Loucy (cell line): ENCODE measurements at regions not wholly inside any gene's neighbourhood (a gene's known extent, or its start where the extent isn't known, plus 50 kb on each side); places are given as distances from the start of the nearest gene placed in this dataset.

ENCODE experiments used
- H2AFZ ChIP-seq: fragments of 200-600 bp; sonication (generic); 2 replicates; pipeline ENCODE4 v1.6.0; 2016; ENCODE audit warnings: antibody characterized with exemption, mild to moderate bottlenecking, low read length, moderate library complexity
- H3F3A ChIP-seq: fragments of 200-600 bp; 2 replicates; pipeline ENCODE4 v1.6.0; 2016; ENCODE audit warnings: antibody characterized with exemption, low read depth, mild to moderate bottlenecking
- H3K27me3 ChIP-seq: fragments of 200-600 bp; sonication (generic); 2 replicates; pipeline ENCODE4 v1.6.1; 2014; ENCODE audit warnings: low read length, mild to moderate bottlenecking; ENCODE audit not compliant: insufficient read depth, poor library complexity, severe bottlenecking
- H3K36me3 ChIP-seq: fragments of 200-600 bp; sonication (generic); 2 replicates; pipeline ENCODE4 v1.6.1; 2016; ENCODE audit warnings: low read length; ENCODE audit not compliant: insufficient read depth
- H3K4me1 ChIP-seq: fragments of 200-600 bp; sonication (generic); 2 replicates; pipeline ENCODE4 v1.5.1; 2014; ENCODE audit warnings: low read length, mild to moderate bottlenecking; ENCODE audit not compliant: insufficient read depth, poor library complexity, severe bottlenecking
- H3K4me2 ChIP-seq: fragments of 200-600 bp; sonication (generic); 2 replicates; pipeline ENCODE4 v1.6.0; 2014; ENCODE audit warnings: antibody characterized with exemption, low read length, low read depth, mild to moderate bottlenecking; ENCODE audit not compliant: poor library complexity, severe bottlenecking
- H3K4me3 ChIP-seq: fragments of 200-600 bp; sonication (generic); 2 replicates; pipeline ENCODE4 v1.5.1; 2014; ENCODE audit warnings: low read length, mild to moderate bottlenecking, mixed read lengths; ENCODE audit not compliant: poor library complexity, severe bottlenecking
- H3K79me2 ChIP-seq: fragments of 200-600 bp; sonication (generic); 2 replicates; pipeline ENCODE4 v1.6.1; 2014; ENCODE audit warnings: low read length; ENCODE audit not compliant: insufficient read depth
- H3K9ac ChIP-seq: fragments of 200-600 bp; sonication (generic); 2 replicates; pipeline ENCODE4 v1.6.0; 2014; ENCODE audit warnings: mild to moderate bottlenecking, low read depth, low read length, moderate library complexity; ENCODE audit not compliant: poor library complexity, severe bottlenecking
- H3K9me2 ChIP-seq: fragments of 200-600 bp; sonication (generic); replicated peaks from 2 replicates; pipeline ENCODE4 v1.6.1; 2016; ENCODE audit warnings: low read depth, low read length, mixed read lengths
- H3K9me3 ChIP-seq: fragments of 200-600 bp; sonication (generic); 2 replicates; pipeline ENCODE4 v1.6.1; 2014; ENCODE audit warnings: mild to moderate bottlenecking, antibody characterized with exemption, low read length, low read depth; ENCODE audit not compliant: insufficient read depth
- H4K20me1 ChIP-seq: fragments of 200-600 bp; sonication (generic); 2 replicates; pipeline ENCODE4 v1.6.0; 2014; ENCODE audit warnings: antibody characterized with exemption, low read length, mild to moderate bottlenecking; ENCODE audit not compliant: insufficient read depth, poor library complexity, severe bottlenecking
- CTCF ChIP-seq: fragments of 200-600 bp; sonication (generic); conservative IDR thresholded peaks from 2 replicates; pipeline ENCODE4 v1.5.1; 2014; ENCODE audit warnings: mild to moderate bottlenecking, antibody characterized with exemption, low read length
- EZH2phosphoT487 ChIP-seq: fragments of 200-600 bp; IDR thresholded peaks from 2 replicates; pipeline ENCODE4 v1.6.1; 2018; ENCODE audit warnings: antibody characterized with exemption, mild to moderate bottlenecking, moderate library complexity, borderline replicate concordance

DNA sequence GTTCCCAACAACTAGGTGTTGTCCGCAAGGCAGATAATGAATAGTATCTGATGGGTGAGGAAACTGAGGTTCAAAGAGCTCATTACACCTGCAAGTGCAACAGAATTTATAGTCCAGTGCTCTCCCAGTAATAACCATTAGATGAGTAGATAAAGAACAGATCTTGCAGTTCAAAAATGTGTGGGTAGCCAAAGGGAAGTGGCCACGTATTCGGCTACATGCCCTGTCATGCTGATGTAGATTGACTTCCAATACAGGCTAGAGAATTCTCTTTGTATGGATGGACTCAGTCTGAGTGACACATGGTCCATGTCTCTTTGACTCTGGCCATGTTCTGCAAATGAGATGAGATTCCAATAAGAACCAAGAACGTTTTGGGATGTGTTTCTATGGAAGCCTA is 187.9 kb upstream of the LPP start:
- no peaks in the 10 kb centered on the region for H3K79me2 ChIP-seq
- H3K4me1 ChIP-seq: peaks cover 65% of the 10 kb centered on the region
- no peak overlapping the region for H3K9ac ChIP-seq
- no peaks in the 10 kb centered on the region for H3K36me3 ChIP-seq
- H2AFZ ChIP-seq: no peak overlapping the region
- H3K9me2 ChIP-seq: no peaks in the 10 kb centered on the region
- H3K27me3 ChIP-seq: no peaks in the 10 kb centered on the region
- no peaks in the 10 kb centered on the region for H3K9me3 ChIP-seq
- no peaks in the 10 kb centered on the region for H4K20me1 ChIP-seq
- no peak for TF ChIP-seq CTCF
- no peak for TF ChIP-seq EZH2phosphoT487
- peaks cover 6% of the 10 kb centered on the region; the same call in 1 of the 2 replicates for H3F3A ChIP-seq
- no peak overlapping the region for H3K4me3 ChIP-seq
- no peak overlapping the region for H3K4me2 ChIP-seq

DNA sequence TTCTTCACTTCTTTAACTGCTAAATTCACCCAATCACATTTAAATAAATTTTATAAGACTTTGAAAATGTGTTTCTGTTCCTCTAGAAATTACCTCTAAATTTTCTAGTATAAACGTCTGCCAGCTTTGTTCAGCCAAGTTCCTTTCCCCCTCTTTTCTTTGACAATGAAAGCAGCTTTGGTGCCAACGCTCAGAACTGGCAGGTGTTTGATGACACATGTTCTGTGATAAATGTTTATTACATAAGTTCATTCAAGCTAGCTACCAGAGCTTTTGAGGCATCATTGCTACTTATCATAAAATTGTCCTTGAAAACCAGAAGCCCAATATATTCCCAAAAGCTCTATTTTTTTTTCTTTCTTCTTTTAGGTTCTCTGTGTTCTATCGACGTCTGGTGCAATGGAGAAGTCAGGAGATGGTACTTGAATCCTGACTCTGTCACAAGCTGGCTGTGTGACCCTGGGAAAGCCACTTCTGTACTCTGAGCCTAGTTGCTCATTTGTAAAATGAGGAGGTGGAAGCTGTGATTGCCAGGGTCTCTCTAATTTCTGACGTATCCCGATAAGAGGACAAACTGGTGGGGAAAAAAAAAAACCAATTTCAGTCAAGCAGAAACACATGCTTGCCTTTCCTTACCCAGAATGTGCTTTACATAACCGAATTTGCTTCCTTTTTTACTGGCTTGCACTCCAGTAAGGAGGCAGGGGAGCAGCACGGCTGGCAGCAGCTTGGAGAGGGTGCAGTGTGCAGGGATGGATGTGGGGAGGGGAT is 187.1 kb upstream of the LPP start:
- H3K4me3 ChIP-seq: no peak overlapping the region
- no peak overlapping the region for H3K4me2 ChIP-seq
- H3F3A ChIP-seq: peaks cover 6% of the 10 kb centered on the region; the same call in 1 of the 2 replicates
- no peaks in the 10 kb centered on the region for H3K36me3 ChIP-seq
- no peaks in the 10 kb centered on the region for H3K27me3 ChIP-seq
- H4K20me1 ChIP-seq: no peaks in the 10 kb centered on the region
- H3K9ac ChIP-seq: no peak overlapping the region
- no peak for TF ChIP-seq EZH2phosphoT487
- no peak for TF ChIP-seq CTCF
- H3K9me3 ChIP-seq: no peaks in the 10 kb centered on the region
- H3K79me2 ChIP-seq: no peaks in the 10 kb centered on the region
- H3K4me1 ChIP-seq: peaks cover 65% of the 10 kb centered on the region
- no peak overlapping the region for H2AFZ ChIP-seq
- no peaks in the 10 kb centered on the region for H3K9me2 ChIP-seq

- Histone ChIP-seq H3K9me2 (no peaks in the 10 kb centered on the region), H3F3A (peaks cover 5% of the 10 kb centered on the region; the same call in 1 of the 2 replicates), H3K4me2 (no peak overlapping the region), H3K27me3 (no peaks in the 10 kb centered on the region), H3K79me2 (no peaks in the 10 kb centered on the region), H2AFZ (no peak overlapping the region), H3K36me3 (no peaks in the 10 kb centered on the region), H3K9ac (no peak overlapping the region), H3K9me3 (no peaks in the 10 kb centered on the region), H3K4me1 (peaks cover 57% of the 10 kb centered on the region), H4K20me1 (no peaks in the 10 kb centered on the region), H3K4me3 (no peak overlapping the region)
- no peak for TF ChIP-seq CTCF
- no peak for TF ChIP-seq EZH2phosphoT487
Observed at GRCh38 chr3:187967993-187968392, 186.0 kb upstream of the LPP start.
